GM18505 (cell line): ENCODE measurements at regions not wholly inside any gene's neighbourhood (a gene's known extent, or its start where the extent isn't known, plus 50 kb on each side); places are given as distances from the start of the nearest gene placed in this dataset.

Experiments
- ATAC-seq: cut with Tn5 transposase; IDR thresholded peaks from one replicate; pipeline ENCODE4 v1.9.1; 2021; ENCODE audit not compliant: unreplicated experiment
- POLR2A ChIP-seq: IDR thresholded peaks from 4 replicates; pipeline ENCODE4 v1.6.1; 2011; ENCODE audit warnings: borderline replicate concordance; ENCODE audit not compliant: insufficient read depth, insufficient read length; ENCODE audit errors: extremely low read depth

DNA sequence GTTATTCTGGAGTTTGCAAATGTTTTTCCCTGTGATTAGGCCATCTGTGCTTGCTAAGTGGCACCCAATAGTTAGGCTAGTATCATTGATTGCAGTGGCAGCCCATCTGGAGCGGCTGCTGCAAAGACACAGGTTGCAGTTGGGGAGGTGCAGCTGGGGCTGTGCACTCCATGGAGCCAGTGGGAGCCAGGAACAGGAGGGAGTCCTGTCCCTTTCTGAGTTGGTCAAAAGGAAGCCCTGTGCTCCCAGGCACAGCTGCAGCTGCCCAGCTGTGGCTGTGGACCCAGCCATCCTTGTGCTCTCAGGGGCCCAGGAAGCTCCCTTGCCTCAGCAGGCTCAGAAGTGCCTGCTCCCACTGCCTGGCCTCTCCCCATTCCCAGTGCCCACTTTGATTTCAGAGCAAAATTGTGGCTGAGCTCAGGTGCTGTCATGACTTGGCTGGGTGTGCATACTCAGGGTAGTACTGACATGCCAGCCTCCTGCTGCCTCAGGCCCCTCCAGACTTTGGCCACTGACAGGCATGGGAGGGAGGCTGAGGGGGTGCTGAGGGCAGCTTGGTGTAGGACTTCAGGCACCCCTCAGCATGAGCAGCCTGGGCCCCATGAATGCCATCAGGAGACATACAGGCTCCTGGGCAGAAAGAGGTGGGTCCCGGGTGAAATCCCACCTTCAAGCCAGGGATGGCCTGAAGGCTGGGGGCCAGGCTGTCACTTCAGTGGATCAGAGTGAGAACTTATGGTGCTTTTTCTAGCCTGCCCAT is 270.6 kb downstream of the PCDH20 start:
- no peak for TF ChIP-seq POLR2A
- ATAC-seq = no peak

DNA sequence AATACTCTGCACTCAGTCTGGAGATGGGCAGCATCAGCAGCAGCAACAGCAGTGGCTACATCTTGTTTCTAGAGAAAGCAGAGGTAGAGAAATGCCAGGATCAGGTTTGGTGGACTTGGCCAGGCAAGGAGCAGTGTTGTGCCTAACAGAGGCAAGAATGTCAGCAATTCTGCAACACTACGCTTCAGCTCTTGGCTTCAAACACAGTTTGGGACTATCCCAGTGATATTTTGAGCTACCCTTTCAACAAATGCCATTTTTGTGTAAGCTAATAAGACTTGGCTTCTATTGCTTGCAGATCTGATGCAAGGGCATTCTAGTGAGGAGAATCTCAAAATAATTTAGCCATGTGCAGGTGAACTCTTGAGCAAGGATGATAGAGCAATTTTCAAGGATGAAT is 271.3 kb downstream of the PCDH20 start:
- no peak for TF ChIP-seq POLR2A
- ATAC-seq = no peak

DNA sequence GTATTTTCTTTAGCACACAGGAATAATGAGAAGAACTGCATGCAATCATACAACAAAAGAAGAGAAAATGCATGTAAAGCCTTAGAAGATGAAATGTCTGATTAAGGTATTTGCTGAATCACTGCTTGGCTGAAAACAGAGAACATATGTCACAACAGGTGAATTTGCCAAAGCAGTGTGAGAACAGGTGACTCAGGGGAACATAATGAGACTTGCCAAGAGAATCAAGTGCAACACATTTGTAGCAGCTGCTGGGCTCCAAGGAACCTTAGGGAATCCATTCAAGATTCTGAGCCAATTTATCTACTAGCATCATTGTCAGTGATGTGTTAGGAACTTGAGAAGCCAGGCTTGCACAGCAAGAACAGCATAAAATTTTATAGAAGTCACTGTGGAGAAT is 273.1 kb downstream of the PCDH20 start:
- no peak for ATAC-seq
- no peak for TF ChIP-seq POLR2A

DNA sequence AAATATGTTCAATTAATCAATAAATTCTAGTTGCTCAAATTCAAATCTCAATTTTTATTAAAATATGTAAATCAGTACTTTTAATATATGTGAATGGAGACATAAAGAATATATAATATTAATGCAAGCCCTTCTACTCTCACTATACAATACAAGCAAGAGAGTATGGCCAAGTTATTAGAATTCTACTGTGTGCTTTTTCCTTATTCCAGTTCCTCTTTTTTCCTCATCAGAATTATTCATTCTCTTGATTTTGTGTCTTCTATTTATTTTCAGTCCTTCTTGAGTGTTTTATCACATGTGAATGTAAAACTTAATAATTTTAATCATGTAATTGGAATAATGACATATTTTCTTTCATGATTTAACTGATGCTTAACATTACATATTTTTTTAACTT is 276.8 kb downstream of the PCDH20 start:
- TF ChIP-seq POLR2A = no peak
- no peak for ATAC-seq

DNA sequence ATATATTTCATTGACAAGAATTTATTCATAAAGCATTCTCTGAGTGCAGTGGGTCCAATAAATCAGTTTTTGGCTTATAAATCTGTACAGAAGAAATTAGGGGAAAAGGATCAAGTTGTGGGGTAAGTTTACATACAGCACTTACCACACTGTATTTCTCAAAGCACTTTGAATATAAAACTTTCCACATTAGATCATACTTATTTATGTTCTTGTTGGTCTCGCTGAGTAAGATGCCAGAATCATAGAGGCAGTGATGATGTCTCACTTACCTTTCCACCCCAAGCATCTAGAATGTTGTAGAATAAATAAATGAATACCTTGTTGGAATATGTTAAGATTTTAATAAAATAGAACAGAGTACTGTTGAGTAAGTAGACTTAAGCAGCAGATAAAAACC is 279.1 kb downstream of the PCDH20 start:
- no peak for ATAC-seq
- no peak for TF ChIP-seq POLR2A

DNA sequence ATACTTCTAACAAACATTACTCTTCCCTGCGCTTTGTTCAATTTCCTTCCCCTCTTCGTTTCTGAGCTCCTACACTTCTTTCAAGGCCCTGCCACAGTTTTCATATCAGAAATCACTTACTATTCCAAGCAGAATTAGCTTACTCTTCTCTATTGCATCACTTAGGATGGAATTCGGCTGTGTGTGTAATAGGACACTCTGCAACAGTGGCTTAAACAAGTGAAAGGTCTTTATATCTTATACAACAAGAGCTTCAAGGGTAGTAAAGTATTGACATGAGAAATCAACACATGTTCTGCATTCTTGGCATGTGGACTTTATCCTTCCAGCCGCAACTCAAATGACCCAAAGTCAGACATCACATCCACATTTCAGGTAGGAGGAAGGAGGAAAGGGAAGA is 279.6 kb downstream of the PCDH20 start:
- ATAC-seq = no peak
- TF ChIP-seq POLR2A = no peak

DNA sequence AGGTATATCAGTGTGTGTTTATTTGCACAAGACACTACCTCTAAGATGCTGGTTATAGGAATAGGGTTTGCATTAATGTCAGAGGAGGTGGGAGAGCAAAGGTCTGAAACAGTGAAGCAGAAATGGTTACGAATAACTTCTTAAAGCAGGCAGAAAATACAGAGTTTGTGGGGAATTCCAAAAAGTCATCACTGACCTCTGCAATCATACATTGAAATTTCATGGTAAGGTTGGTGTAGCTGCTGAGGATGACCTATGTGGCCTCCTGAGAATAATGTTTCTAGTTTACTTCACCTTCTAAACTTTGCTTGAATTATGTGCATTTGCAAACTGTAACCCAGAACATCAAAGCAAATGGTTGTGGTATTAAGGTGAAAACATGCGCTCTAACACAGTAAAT is 280.1 kb downstream of the PCDH20 start:
- no peak for ATAC-seq
- no peak for TF ChIP-seq POLR2A

DNA sequence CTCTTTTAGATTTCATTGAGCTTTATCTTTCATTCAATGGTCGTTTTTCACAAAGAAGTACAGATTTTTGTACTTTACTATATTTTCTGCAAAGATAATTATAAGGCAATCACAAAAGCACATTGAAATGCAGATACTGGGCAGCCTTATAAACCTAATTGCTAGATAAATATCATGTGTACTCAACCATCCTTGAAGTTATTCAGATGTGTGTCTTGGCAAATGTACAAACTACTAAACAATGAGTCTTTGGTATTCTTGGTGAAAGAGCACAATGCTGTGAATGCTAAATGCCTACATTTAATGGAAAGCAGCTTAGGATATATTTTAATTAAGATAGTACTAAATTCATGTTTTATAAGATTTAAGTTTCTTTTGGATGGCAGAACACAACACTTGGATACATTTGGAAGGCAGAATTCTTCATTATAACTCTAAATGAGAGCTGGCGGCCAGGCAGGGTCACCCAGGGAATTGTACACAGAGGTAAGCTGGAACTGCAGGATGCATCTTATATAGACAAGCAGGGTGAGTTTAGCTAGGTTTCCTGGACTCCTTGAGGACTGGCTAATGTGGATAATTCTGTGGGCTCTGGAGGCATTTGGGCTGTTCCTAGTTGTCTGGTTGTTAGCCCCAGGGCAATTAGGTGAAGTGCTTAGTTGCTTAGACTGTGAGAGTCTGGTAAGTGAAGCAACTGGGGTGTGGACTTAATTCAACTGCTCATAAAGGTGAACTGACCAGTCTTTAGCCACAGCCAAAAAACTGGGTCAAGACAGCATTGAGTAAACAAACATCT is 286.6 kb downstream of the PCDH20 start:
- TF ChIP-seq POLR2A = no peak
- ATAC-seq = no peak

DNA sequence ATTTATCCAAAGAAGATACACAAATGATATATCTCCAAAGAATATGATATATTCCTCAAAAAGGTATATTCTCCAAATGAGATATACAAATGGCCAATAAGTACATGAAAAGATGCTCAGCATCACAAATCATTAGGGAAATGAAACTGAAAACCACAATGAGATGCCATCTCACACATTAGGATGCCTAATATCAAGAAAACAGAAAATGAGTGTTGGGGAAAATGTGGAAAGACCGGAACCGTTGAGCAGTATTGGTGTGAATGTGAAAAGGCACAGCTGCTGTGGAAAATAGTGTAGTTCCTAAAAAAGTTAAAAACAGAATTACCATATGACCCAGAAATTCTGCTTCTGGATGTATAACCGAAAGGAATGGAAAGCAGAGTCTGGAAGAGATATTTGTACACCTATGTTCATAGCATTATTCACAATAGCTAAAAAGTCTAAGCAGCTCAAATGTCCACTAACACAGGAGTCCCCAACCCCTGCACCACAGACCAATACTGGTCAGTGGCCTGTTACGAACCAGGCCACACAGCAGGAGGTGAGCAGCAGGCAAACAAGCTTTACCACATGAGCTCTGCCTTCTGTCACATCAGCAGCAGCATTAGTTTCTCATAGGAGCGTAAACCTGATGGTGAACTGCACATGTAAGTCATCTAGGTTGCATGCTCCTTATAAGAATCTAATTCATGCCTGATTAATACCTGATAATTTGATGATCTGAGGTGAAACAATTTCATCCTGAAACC is 291.9 kb downstream of the PCDH20 start:
- ATAC-seq = no peak
- TF ChIP-seq POLR2A = no peak

DNA sequence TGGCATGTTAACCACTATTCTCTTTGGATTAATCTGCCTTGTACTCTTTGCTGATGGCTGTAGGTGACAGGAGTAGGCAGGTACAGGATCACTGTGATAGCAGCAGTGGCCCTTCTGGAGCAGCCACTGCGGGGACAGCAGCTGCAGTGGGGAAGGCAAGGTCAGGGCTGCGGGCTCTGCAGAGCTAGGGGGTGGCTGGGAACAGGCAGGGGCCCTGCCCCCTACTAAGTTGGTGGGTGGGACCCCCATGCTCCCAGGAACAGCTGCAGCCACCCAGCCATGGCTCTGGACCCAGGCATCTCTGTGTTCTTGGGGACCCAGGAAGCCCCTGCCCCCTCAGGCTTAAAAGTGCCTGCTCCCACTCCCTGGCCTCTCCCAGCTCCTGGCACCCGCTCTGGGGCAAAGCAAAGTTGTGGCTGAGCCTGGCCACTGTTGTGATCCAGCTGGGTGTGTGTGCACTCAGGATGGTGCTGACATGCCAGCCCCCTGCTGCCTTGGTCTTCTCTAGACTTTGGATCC is 302.4 kb downstream of the PCDH20 start:
- ATAC-seq = no peak
- no peak for TF ChIP-seq POLR2A

DNA sequence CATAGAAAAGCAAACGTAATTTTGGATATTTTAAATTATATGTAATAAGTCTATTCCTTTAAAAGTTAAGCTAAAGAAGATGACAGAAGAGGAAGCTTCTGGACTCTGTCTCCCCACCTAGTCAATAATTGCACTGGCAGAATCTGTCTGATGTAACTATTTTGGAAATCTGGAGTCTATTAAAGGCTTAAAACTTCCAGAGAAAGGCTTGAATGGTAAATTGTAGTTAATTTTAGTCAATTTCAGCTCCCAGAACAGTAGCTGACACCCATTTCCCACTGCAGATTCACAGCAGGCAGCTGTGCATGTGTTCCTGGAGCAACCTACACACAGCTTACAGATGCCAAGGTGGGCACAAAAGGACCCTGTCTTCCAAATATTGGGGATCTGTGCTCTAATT is 304.1 kb downstream of the PCDH20 start:
- no peak for TF ChIP-seq POLR2A

DNA sequence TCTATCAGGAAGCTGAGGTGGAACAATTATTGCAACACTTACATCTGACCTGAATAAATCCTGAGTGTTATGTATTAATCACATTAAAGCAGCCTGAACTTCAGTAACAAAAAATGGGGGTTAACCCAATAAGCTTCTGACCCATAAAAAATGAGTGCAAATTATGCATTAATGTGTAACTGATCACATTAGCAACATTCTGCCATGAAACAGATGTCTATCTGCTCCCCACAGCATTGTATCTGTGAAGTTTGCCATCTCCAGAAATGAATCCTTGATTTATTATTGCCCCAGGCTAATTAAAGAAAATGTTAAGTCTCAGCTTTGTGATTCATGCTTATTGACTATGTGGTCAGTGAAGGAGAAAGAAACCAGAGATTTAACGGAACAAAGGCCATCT is 304.9 kb downstream of the PCDH20 start:
- TF ChIP-seq POLR2A = no peak
- no peak for ATAC-seq

More for the DNA sequence above, 304.1 kb downstream of the PCDH20 start:
- ATAC-seq = no peak

DNA sequence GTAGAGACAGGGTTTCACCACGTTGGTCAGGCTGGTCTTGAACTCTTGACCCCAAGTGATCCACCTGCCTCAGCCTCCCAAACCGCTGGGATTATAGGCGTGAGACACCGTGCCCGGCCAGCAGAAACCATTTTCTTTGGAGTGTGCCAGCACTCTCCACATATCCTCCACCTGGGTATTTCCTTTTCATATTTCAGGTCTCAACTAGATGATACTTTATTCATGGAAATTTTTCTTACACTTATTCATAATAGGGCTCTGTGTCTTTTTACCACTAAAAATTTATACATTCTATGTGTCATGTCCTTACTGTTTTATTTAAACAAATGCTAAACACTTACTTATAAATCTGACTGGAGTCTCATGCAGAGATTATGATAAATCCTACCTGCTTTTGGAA is 305.9 kb downstream of the PCDH20 start:
- no peak for TF ChIP-seq POLR2A
- no peak for ATAC-seq

DNA sequence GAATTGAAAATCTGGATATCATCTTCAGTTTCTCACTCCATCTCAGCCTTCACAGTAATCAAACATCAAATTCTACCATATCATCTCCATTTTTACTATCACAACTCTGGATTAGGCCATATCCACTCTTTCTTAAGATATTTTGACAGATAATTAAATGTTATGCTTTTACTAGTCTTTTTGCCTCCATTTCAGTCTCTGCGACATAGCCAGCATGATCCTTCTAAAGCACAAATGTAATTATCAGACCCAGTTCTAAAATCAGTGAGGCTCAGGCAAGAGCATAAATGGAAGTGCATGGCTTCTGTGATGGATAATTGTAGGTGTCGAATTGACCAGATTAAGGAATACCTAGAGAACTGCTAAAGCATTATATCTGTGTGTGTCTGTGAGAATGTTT is 307.7 kb downstream of the PCDH20 start:
- no peak for TF ChIP-seq POLR2A
- no peak for ATAC-seq

DNA sequence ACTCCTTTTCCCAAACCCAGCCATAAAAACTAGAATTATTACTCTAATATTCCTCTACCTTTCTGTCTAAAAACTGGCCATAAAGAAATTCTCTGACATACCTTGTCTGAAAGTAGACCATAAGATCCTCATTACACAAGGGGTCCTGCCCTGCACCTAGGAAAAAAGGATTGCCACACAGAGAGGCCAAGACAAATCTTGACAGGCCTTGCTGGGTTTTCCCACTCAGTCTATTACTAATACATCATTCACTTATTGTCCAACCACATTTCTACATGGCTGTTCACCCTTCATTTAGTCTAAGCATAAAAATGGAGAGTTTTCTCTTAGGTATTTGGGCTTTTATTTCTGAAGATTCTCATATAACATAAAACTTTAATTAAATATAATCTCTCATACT is 319.8 kb downstream of the PCDH20 start:
- ATAC-seq = no peak
- TF ChIP-seq POLR2A = no peak
